HepG2 (cell line): ENCODE measurements at regions not wholly inside any gene's neighbourhood (a gene's known extent, or its start where the extent isn't known, plus 50 kb on each side); places are given as distances from the start of the nearest gene placed in this dataset.

Source experiments
- ASH2L ChIP-seq: fragments of 300-600, 200-600 bp; sonication (generic); IDR thresholded peaks from 2 replicates; pipeline ENCODE4 v1.7.0; 2017; ENCODE audit warnings: low read depth, mild to moderate bottlenecking, moderate library complexity, mixed read lengths, low read length; ENCODE audit not compliant: insufficient read length
- CSRNP2 ChIP-seq: sonication (generic); formaldehyde crosslinking; conservative IDR thresholded peaks from 2 replicates; pipeline ENCODE4 v1.8.0; 2022; ENCODE audit warnings: low read depth, missing genetic modification reagents
- HMG20A ChIP-seq: IDR thresholded peaks from 2 replicates; pipeline ENCODE4 v1.6.1; 2016; ENCODE audit warnings: borderline replicate concordance
- HNF4A ChIP-seq: sonication (generic); formaldehyde crosslinking; IDR thresholded peaks from 2 replicates; pipeline ENCODE4 v1.4.0; 2020; ENCODE audit warnings: missing genetic modification reagents
- POLR2A ChIP-seq, 2 experiments: IDR thresholded peaks; 2 replicates each; pipeline ENCODE4 v1.6.1; 2011; ENCODE audit warnings: low read depth in 2 of 2, low read length in 2 of 2, mild to moderate bottlenecking in 1 of 2, moderate library complexity in 1 of 2; ENCODE audit not compliant: insufficient read depth in 1 of 2
- PRPF4 ChIP-seq: fragments of 200-400 bp; formaldehyde crosslinking; IDR thresholded peaks from 2 replicates; pipeline ENCODE4 v1.6.1; 2016; ENCODE audit warnings: low read length, low read depth; ENCODE audit not compliant: poor library complexity, severe bottlenecking
- PTBP1 ChIP-seq: fragments of 200-400 bp; formaldehyde crosslinking; IDR thresholded peaks from 2 replicates; pipeline ENCODE4 v1.6.1; 2018; ENCODE audit warnings: low read length, low read depth; ENCODE audit not compliant: poor library complexity, severe bottlenecking
- ZBTB4 ChIP-seq: sonication (generic); formaldehyde crosslinking; IDR thresholded peaks from 2 replicates; pipeline ENCODE4 v1.4.0; 2020; ENCODE audit warnings: missing genetic modification reagents, mild to moderate bottlenecking, borderline replicate concordance
- ZNF142 ChIP-seq: sonication (generic); formaldehyde crosslinking; IDR thresholded peaks from 2 replicates; pipeline ENCODE4 v1.4.0; 2020; ENCODE audit warnings: missing genetic modification reagents
- ZNF17 ChIP-seq: sonication (generic); formaldehyde crosslinking; IDR thresholded peaks from 2 replicates; pipeline ENCODE4 v1.5.0; 2020; ENCODE audit warnings: mild to moderate bottlenecking, missing genetic modification reagents
- ZNF274 ChIP-seq: sonication (generic); formaldehyde crosslinking; IDR thresholded peaks from 2 replicates; pipeline ENCODE4 v1.5.1; 2020; ENCODE audit warnings: mild to moderate bottlenecking, missing genetic modification reagents
- ZNF280B ChIP-seq: sonication (generic); formaldehyde crosslinking; IDR thresholded peaks from 2 replicates; pipeline ENCODE4 v1.5.0; 2020; ENCODE audit warnings: missing genetic modification reagents, mild to moderate bottlenecking, borderline replicate concordance
- ZNF292 ChIP-seq: sonication (generic); formaldehyde crosslinking; IDR thresholded peaks from 2 replicates; pipeline ENCODE4 v1.8.1; 2022; ENCODE audit warnings: mild to moderate bottlenecking, low read depth, missing genetic modification reagents, borderline replicate concordance
- ZNF350 ChIP-seq: sonication (generic); formaldehyde crosslinking; IDR thresholded peaks from 2 replicates; pipeline ENCODE4 v1.4.0; 2020; ENCODE audit warnings: mild to moderate bottlenecking, low read depth, missing genetic modification reagents, borderline replicate concordance
- ZNF670 ChIP-seq: sonication (generic); formaldehyde crosslinking; IDR thresholded peaks from 2 replicates; pipeline ENCODE4 v1.8.0; 2022; ENCODE audit warnings: mild to moderate bottlenecking, missing genetic modification reagents, borderline replicate concordance
- ZNF761 ChIP-seq: sonication (generic); formaldehyde crosslinking; conservative IDR thresholded peaks from 2 replicates; pipeline ENCODE4 v1.4.0; 2020; ENCODE audit warnings: mild to moderate bottlenecking, missing genetic modification reagents

- no peak for TF ChIP-seq ZBTB4
- no peak for TF ChIP-seq CSRNP2
- TF ChIP-seq HMG20A (CRISPR knock-in tag), result peak; percentile 69; the same call in 1 of the 2 replicates
- TF ChIP-seq ZNF292 (CRISPR knock-in tag), result no peak
- peak; percentile 74 for TF ChIP-seq ASH2L
- TF ChIP-seq ZNF280B (CRISPR knock-in tag), result no peak
- TF ChIP-seq POLR2A (IDR thresholded peaks at IDR 0.05; ENCODE audit: insufficient read depth in 1 of 2, low read depth in 2 of 2, low read length in 2 of 2), result 0 out of 4 replicates have a peak, but pooled peaks of 1 of the 2 experiments have one; percentile 31
- peak; percentile 91 for TF ChIP-seq HNF4A (CRISPR knock-in tag)
- TF ChIP-seq ZNF670 (CRISPR knock-in tag), result no peak
- no peak for TF ChIP-seq ZNF274 (CRISPR knock-in tag)
- no peak for TF ChIP-seq ZNF142 (CRISPR knock-in tag)
- TF ChIP-seq ZNF17 (CRISPR knock-in tag), result no peak
- TF ChIP-seq PRPF4, result no peak
- TF ChIP-seq ZNF350 (CRISPR knock-in tag), result no peak
- TF ChIP-seq ZNF761 (CRISPR knock-in tag), result no peak
- no peak for TF ChIP-seq PTBP1
Measured at GRCh38 chr5:109989994-109990722, 300.4 kb downstream of the MAN2A1 start (continued).
